ENCODE measurements at regions not wholly inside any gene's neighbourhood (a gene's known extent, or its start where the extent isn't known, plus 50 kb on each side); places are given as distances from the start of the nearest gene placed in this dataset.

DNA sequence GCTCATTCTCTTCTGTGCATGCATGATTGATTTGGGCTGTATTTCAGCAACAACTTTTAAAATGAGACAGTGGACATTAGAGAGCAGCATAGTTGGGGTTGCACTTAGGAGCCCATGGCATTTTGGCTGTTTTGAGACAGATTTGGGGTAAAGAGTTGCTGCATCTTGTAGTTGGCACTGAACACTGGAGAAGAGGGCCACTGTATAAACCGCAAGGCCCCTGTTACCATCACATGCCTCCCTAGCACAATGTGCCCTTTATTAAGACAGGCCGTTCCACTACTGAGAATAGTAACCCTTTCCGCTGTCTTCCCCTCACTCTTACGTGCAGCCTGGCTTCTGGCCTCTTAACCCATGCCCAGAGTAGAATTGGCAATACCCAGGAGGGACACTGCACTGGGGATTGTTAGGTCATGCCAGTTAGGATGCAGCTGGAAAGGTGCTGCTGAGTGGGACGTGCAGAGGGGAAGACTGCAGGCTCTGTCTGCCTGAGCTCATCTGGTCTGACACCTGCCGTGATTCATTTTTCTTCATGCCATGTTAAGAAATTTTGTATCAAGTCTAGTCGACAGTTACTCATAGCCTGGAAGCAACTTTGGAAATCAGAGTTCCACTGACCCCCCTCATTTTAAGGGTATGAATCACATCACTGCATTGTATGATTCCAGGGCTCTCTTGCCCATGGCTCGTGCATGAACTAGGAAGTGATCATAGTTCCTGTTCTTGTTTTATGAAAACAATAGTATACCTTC lies 146.9 kb upstream of the DMRT1 start:
- TF ChIP-seq, protein P1, sequence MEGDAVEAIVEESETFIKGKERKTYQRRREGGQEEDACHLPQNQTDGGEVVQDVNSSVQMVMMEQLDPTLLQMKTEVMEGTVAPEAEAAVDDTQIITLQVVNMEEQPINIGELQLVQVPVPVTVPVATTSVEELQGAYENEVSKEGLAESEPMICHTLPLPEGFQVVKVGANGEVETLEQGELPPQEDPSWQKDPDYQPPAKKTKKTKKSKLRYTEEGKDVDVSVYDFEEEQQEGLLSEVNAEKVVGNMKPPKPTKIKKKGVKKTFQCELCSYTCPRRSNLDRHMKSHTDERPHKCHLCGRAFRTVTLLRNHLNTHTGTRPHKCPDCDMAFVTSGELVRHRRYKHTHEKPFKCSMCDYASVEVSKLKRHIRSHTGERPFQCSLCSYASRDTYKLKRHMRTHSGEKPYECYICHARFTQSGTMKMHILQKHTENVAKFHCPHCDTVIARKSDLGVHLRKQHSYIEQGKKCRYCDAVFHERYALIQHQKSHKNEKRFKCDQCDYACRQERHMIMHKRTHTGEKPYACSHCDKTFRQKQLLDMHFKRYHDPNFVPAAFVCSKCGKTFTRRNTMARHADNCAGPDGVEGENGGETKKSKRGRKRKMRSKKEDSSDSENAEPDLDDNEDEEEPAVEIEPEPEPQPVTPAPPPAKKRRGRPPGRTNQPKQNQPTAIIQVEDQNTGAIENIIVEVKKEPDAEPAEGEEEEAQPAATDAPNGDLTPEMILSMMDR (IDR thresholded peaks at IDR 0.05): no peak
- no peak for TF ChIP-seq POLR2A (IDR thresholded peaks at IDR 0.05)
